Endothelial cell of umbilical vein (primary cell): ENCODE measurements at regions not wholly inside any gene's neighbourhood (a gene's known extent, or its start where the extent isn't known, plus 50 kb on each side); places are given as distances from the start of the nearest gene placed in this dataset.

Experiments
- BruUV-seq: library from RNA; stranded (reverse); fragments of 400-500 nt; replicated peaks from 2 replicates; lab custom pipeline; 2021; lab: Mats Ljungman, UMichigan
- CTCF ChIA-PET: fragments of 300-600, 350-600 bp; sonication (Branson Sonifier 250); formaldehyde crosslinking; loops from one replicate; lab custom pipeline; 2021; ENCODE audit warnings: antibody characterized with exemption, inconsistent platforms; lab: Charles Lee
- POLR2A ChIA-PET: fragments of 300-600, 350-600 bp; sonication (Branson Sonifier 250); formaldehyde crosslinking; loops from one replicate; lab custom pipeline; 2021; ENCODE audit warnings: antibody characterized with exemption, inconsistent platforms; lab: Charles Lee
- DNase-seq: peaks from one replicate; pipeline ENCODE4 v3.0.0-alpha.2; 2011; ENCODE audit warnings: low read depth, low spot score
- FAIRE-seq: peaks from 2 replicates; lab custom pipeline; 2011; peaks lifted over from hg19 to GRCh38; lab: Jason Lieb, UNC
- H2AFZ ChIP-seq: 2 replicates; pipeline ENCODE4 v1.6.0; 2012; ENCODE audit warnings: low read depth, low read length, control low read depth, inconsistent platforms
- H3K27ac ChIP-seq: 2 replicates; pipeline ENCODE4 v1.5.1; 2011; ENCODE audit warnings: low read depth, mild to moderate bottlenecking, control low read depth, low read length, moderate library complexity; ENCODE audit not compliant: insufficient read depth
- H3K27me3 ChIP-seq, 2 experiments: 2 replicates each; pipeline versions ENCODE4 v1.6.0 to v1.6.1; 2011; ENCODE audit warnings: low read length in 2 of 2, mixed read lengths in 1 of 2; ENCODE audit not compliant: control insufficient read depth in 2 of 2, insufficient read depth in 2 of 2
- H3K36me3 ChIP-seq, 2 experiments: 2 replicates in 1 of 2; 3 replicates in 1 of 2; pipeline ENCODE4 v1.5.1; 2011; ENCODE audit warnings: low read length in 2 of 2, mild to moderate bottlenecking in 1 of 2, moderate library complexity in 1 of 2; ENCODE audit not compliant: control insufficient read depth in 2 of 2, insufficient read depth in 2 of 2; ENCODE audit errors: extremely low read depth in 1 of 2
- H3K4me1 ChIP-seq: 3 replicates; pipeline ENCODE4 v1.5.1; 2011; ENCODE audit warnings: mild to moderate bottlenecking, low read length; ENCODE audit not compliant: control insufficient read depth, insufficient read depth; ENCODE audit errors: extremely low read depth
- H3K4me2 ChIP-seq: 2 replicates; pipeline ENCODE4 v1.6.1; 2011; ENCODE audit warnings: low read length, control low read depth, mixed read lengths; ENCODE audit not compliant: insufficient read depth
- H3K4me3 ChIP-seq, 3 experiments: fragments of 200-600 bp in 1 of 3; sonication (generic), shearing (Covaris generic) in 1 of 3; replicated peaks in 1 of 3; 2 replicates each; pipeline ENCODE4 v1.5.1; 2011 to 2016; ENCODE audit warnings: control low read depth in 3 of 3, low read length in 3 of 3, mild to moderate bottlenecking in 2 of 3, inconsistent platforms in 1 of 3, low read depth in 1 of 3, moderate library complexity in 1 of 3; ENCODE audit not compliant: insufficient read depth in 1 of 3
- H3K79me2 ChIP-seq: 2 replicates; pipeline ENCODE4 v1.6.0; 2012; ENCODE audit warnings: low read length, inconsistent platforms; ENCODE audit not compliant: control insufficient read depth, insufficient read depth
- H3K9ac ChIP-seq: replicated peaks from 2 replicates; pipeline ENCODE3; 2011; ENCODE audit warnings: low read length, control low read depth; ENCODE audit not compliant: insufficient read depth; ENCODE audit errors: extremely low read depth
- H3K9me1 ChIP-seq: replicated peaks from 3 replicates; pipeline ENCODE4 v1.6.0; 2011; ENCODE audit warnings: mild to moderate bottlenecking, low read length; ENCODE audit not compliant: control insufficient read depth, insufficient read depth; ENCODE audit errors: extremely low read depth
- H3K9me3 ChIP-seq: replicated peaks from 2 replicates; pipeline ENCODE4 v1.5.1; 2012; ENCODE audit warnings: low read length, inconsistent platforms; ENCODE audit not compliant: control insufficient read depth, insufficient read depth
- H4K20me1 ChIP-seq: replicated peaks from 2 replicates; pipeline ENCODE3; 2011; ENCODE audit warnings: mild to moderate bottlenecking, low read length; ENCODE audit not compliant: control insufficient read depth, insufficient read depth; ENCODE audit errors: extremely low read depth
- EZH2 ChIP-seq: IDR thresholded peaks from 2 replicates; pipeline ENCODE4 v1.6.1; 2012; ENCODE audit warnings: borderline replicate concordance, low read depth, mild to moderate bottlenecking, moderate library complexity, low read length, inconsistent platforms; ENCODE audit not compliant: severe bottlenecking
- MYC ChIP-seq: IDR thresholded peaks from one replicate; pipeline ENCODE4 v1.6.1; 2011; ENCODE audit warnings: mild to moderate bottlenecking, low read depth, low read length
- POLR2AphosphoS5 ChIP-seq: IDR thresholded peaks from 2 replicates; pipeline ENCODE4 v1.6.1; 2012; ENCODE audit warnings: low read depth, mild to moderate bottlenecking, control low read depth, low read length, moderate library complexity; ENCODE audit not compliant: insufficient read depth
- dilution Hi-C: fragments of 300-500 bp; cut with MboI; formaldehyde crosslinking; loops from one replicate; pipeline ENCODE4 v1.15.0; 2019; ENCODE audit warnings: low sequenced_read_pairs; ENCODE audit not compliant: extremely low pct_ligation_motif_present
- intact Hi-C: fragments of 100-400 bp; cut with micrococcal nuclease; formaldehyde crosslinking; loops from one replicate; pipeline ENCODE4 v1.10.0; 2022

- Histone ChIP-seq H2AFZ (no peak overlapping the region), H3K9ac (no peak overlapping the region), H3K79me2 (no peaks in the 10 kb centered on the region), H4K20me1 (no peaks in the 10 kb centered on the region), H3K4me2 (no peak overlapping the region), H3K9me3 (no peaks in the 10 kb centered on the region), H3K4me3 (no peak overlapping the region), H3K4me1 (no peaks in the 10 kb centered on the region), H3K27ac (no peak overlapping the region), H3K9me1 (no peaks in the 10 kb centered on the region), H3K27me3 (no peaks in the 10 kb centered on the region), H3K36me3 (no peaks in the 10 kb centered on the region)
- BruUV-seq = no TSS peak
- ChIA-PET POLR2A (no interaction called here), CTCF (no interaction called here)
- intact Hi-C loops = no loop called here
- FAIRE-seq = no peak
- no peak for DNase-seq
- TF ChIP-seq EZH2 (no peak), MYC (no peak)
- dilution Hi-C loops = no loop called here
Observed at GRCh38 chr18:69308619-69309018, 92.1 kb upstream of the DOK6 start.

GRCh38 chr18:69326094-69326493, 74.6 kb upstream of the DOK6 start:
- ChIA-PET CTCF (no interaction called here), POLR2A (no interaction called here)
- Histone ChIP-seq H3K27me3 (no peaks in the 10 kb centered on the region), H3K27ac (no peak overlapping the region), H3K9me1 (no peaks in the 10 kb centered on the region), H3K4me3 (no peak overlapping the region), H3K9me3 (peaks cover 2% of the 10 kb centered on the region), H3K36me3 (no peaks in the 10 kb centered on the region), H3K9ac (no peak overlapping the region), H3K4me1 (no peaks in the 10 kb centered on the region), H3K4me2 (no peak overlapping the region), H2AFZ (no peak overlapping the region), H3K79me2 (no peaks in the 10 kb centered on the region), H4K20me1 (no peaks in the 10 kb centered on the region)
- no peak for TF ChIP-seq POLR2AphosphoS5
- FAIRE-seq (no peak), DNase-seq (no peak)
- dilution Hi-C loops (no loop called here), intact Hi-C loops (no loop called here)
- no TSS peak for BruUV-seq
